Adrenal gland (tissue), 9 donors: ENCODE measurements at regions not wholly inside any gene's neighbourhood (a gene's known extent, or its start where the extent isn't known, plus 50 kb on each side); places are given as distances from the start of the nearest gene placed in this dataset.

Experiments
- DNase-seq, 7 donors: peaks; one replicate each; pipeline ENCODE4 v3.0.0-alpha.2; 2019 to 2020
- H3K27ac ChIP-seq, 5 donors: fragments of 200-600 bp; sonication (generic) in 4 of 5; 1 replicate in 3 of 5; 2 replicates in 2 of 5; pipeline versions ENCODE4 v1.5.1 to v1.8.0; 2016 to 2020; ENCODE audit warnings: mild to moderate bottlenecking in 1 of 5
- H3K27me3 ChIP-seq: fragments of 200-600 bp; 2 replicates; pipeline ENCODE4 v1.8.0; 2021
- H3K36me3 ChIP-seq, 2 donors: fragments of 200-600 bp; replicated peaks in 1 of 2; 1 replicate in 1 of 2; 2 replicates in 1 of 2; pipeline versions ENCODE4 v1.5.1 to v1.8.0; 2018 to 2022
- H3K4me1 ChIP-seq, 2 donors: fragments of 200-600 bp; replicated peaks in 1 of 2; 1 replicate in 1 of 2; 2 replicates in 1 of 2; pipeline versions ENCODE4 v1.5.1 to v1.8.0; 2018 to 2021
- H3K4me3 ChIP-seq, 4 donors: fragments of 200-600 bp; sonication (generic) in 3 of 4; one replicate each; pipeline ENCODE4 v1.5.1; 2016 to 2018
- H3K9me3 ChIP-seq, 3 donors: fragments of 200-600 bp; sonication (generic) in 1 of 3; replicated peaks in 1 of 3; 1 replicate in 2 of 3; 2 replicates in 1 of 3; pipeline versions ENCODE4 v1.5.1 to v1.8.0; 2016 to 2021
- CTCF ChIP-seq, 6 experiments: fragments of 450-650 bp in 4 of 6; fragments of 200-600 bp in 2 of 6; sonication (generic) in 1 of 6; IDR thresholded peaks; 1 replicate in 5 of 6; 2 replicates in 1 of 6; pipeline versions ENCODE4 v1.5.1 to v1.8.0; 2016 to 2021; ENCODE audit warnings: antibody characterized with exemption in 6 of 6, mild to moderate bottlenecking in 2 of 6, moderate library complexity in 1 of 6
- POLR2A ChIP-seq, 2 donors: fragments of 450-650 bp; IDR thresholded peaks; one replicate each; pipeline ENCODE4 v1.6.1; 2017; ENCODE audit warnings: antibody characterized with exemption in 2 of 2, mild to moderate bottlenecking in 2 of 2, moderate library complexity in 1 of 2
- WGBS, 4 donors: extraction: QIAGEN DNeasy Blood & Tissue Kit in 2 of 4; methylation state at CpG; one replicate each; pipeline versions ENCODE4 v1.1.5 to v1.1.7; 2013 to 2017; 5-methylcytosine and 5-hydroxymethylcytosine counted together
- intact Hi-C, 2 donors: fragments of 100-400 bp; cut with DNase I; formaldehyde crosslinking; loops; one replicate each; pipeline versions ENCODE4 v1.14.1 to v1.15.0; 2022 to 2023
- donor health status: healthy with polysubstance abuse.
- donor health status: Bipolar disorder and iron deficiency.
- donor health status: DM: yes; HTN: yes; CAD: no.
- donor health status: DM: no; HTN: no; CAD: no.
- donor health status: DM: no; HTN: no; CAD: no.

GRCh38 chr13:107069108-107069776, 501.3 kb upstream of the ARGLU1 start:
- Histone ChIP-seq H3K36me3 (no peaks in the 10 kb centered on the region), H3K4me1 (no peaks in the 10 kb centered on the region), H3K27me3 (no peaks in the 10 kb centered on the region), H3K27ac (no peak overlapping the region), H3K4me3 (no peak overlapping the region), H3K9me3 (no peaks in the 10 kb centered on the region)
- intact Hi-C loops = no loop called here
- WGBS, 4 donors = 54 to 67% (median 58%) methylated on average over 4 of the region's 4 CpGs
- TF ChIP-seq POLR2A (IDR thresholded peaks at IDR 0.05) (no peak), CTCF (IDR thresholded peaks at IDR 0.05) (no peak)
- DNase-seq = no peak

GRCh38 chr13:107067381-107067780, 499.4 kb upstream of the ARGLU1 start:
- 64 to 83% (median 78%) methylated on average over 2 to 4 of the region's 4 CpGs for WGBS, 4 donors
- Histone ChIP-seq H3K27ac (no peak overlapping the region), H3K9me3 (no peaks in the 10 kb centered on the region), H3K27me3 (no peaks in the 10 kb centered on the region), H3K36me3 (no peaks in the 10 kb centered on the region), H3K4me3 (no peak overlapping the region), H3K4me1 (no peaks in the 10 kb centered on the region)
- TF ChIP-seq CTCF (IDR thresholded peaks at IDR 0.05) = no peak
- TF ChIP-seq POLR2A (IDR thresholded peaks at IDR 0.05) = no peak
- intact Hi-C loops = no loop called here
- no peak for DNase-seq

- Histone ChIP-seq H3K4me1 (no peaks in the 10 kb centered on the region), H3K36me3 (no peaks in the 10 kb centered on the region), H3K27me3 (no peaks in the 10 kb centered on the region), H3K27ac (no peak overlapping the region), H3K4me3 (no peak overlapping the region), H3K9me3 (no peaks in the 10 kb centered on the region)
- intact Hi-C loops = no loop called here
- TF ChIP-seq POLR2A (IDR thresholded peaks at IDR 0.05) = no peak
- no peak for TF ChIP-seq CTCF (IDR thresholded peaks at IDR 0.05)
- DNase-seq = no peak
- 59 to 68% (median 64%) methylated on average over 3 of the region's 3 CpGs for WGBS, 4 donors
Observed at GRCh38 chr13:107066355-107066754, 498.4 kb upstream of the ARGLU1 start.

- Histone ChIP-seq H3K9me3 (no peaks in the 10 kb centered on the region), H3K27ac (no peak overlapping the region), H3K4me1 (no peaks in the 10 kb centered on the region), H3K4me3 (no peak overlapping the region), H3K36me3 (no peaks in the 10 kb centered on the region), H3K27me3 (no peaks in the 10 kb centered on the region)
- intact Hi-C loops = no loop called here
- 80 to 91% (median 87%) methylated on average over 3 of the region's 3 CpGs for WGBS, 4 donors
- TF ChIP-seq CTCF (IDR thresholded peaks at IDR 0.05) (no peak), POLR2A (IDR thresholded peaks at IDR 0.05) (no peak)
- DNase-seq = no peak
Observed at GRCh38 chr13:107065036-107065435, 497.1 kb upstream of the ARGLU1 start.
